Sigmoid colon (tissue), 6 donors: ENCODE measurements at regions not wholly inside any gene's neighbourhood (a gene's known extent, or its start where the extent isn't known, plus 50 kb on each side); places are given as distances from the start of the nearest gene placed in this dataset.

Source experiments
- DNase-seq: peaks from one replicate; pipeline ENCODE4 v3.0.0-alpha.2; 2019
- H3K27ac ChIP-seq, 4 donors: fragments of 200-600 bp; sonication (generic); one replicate each; pipeline ENCODE4 v1.5.1; 2016 to 2019; ENCODE audit warnings: mild to moderate bottlenecking in 1 of 4
- H3K27me3 ChIP-seq, 3 donors: fragments of 200-600 bp; sonication (generic); one replicate each; pipeline ENCODE4 v1.5.1; 2019; ENCODE audit warnings: mild to moderate bottlenecking in 1 of 3
- H3K36me3 ChIP-seq, 4 donors: fragments of 200-600 bp; sonication (generic); one replicate each; pipeline ENCODE4 v1.5.1; 2016 to 2019
- H3K4me1 ChIP-seq, 4 donors: fragments of 200-600 bp; sonication (generic); one replicate each; pipeline ENCODE4 v1.5.1; 2017 to 2019
- H3K4me3 ChIP-seq, 4 donors: fragments of 200-600 bp; sonication (generic); one replicate each; pipeline ENCODE4 v1.5.1; 2017 to 2019; ENCODE audit warnings: mild to moderate bottlenecking in 2 of 4, moderate library complexity in 1 of 4
- H3K9me3 ChIP-seq, 4 donors: fragments of 200-600 bp in 3 of 4; sonication (generic) in 3 of 4; one replicate each; pipeline versions ENCODE4 v1.5.1 to v1.6.1; 2013 to 2019
- EP300 ChIP-seq, 4 donors: sonication (generic); formaldehyde crosslinking; IDR thresholded peaks; one replicate each; pipeline ENCODE4 v1.6.1; 2017; ENCODE audit warnings: antibody characterized with exemption in 4 of 4
- POLR2A ChIP-seq, 2 donors: fragments of 450-650 bp; IDR thresholded peaks; one replicate each; pipeline ENCODE4 v1.6.1; 2016; ENCODE audit warnings: antibody characterized with exemption in 2 of 2, mild to moderate bottlenecking in 2 of 2, moderate library complexity in 2 of 2
- WGBS, 2 donors: extraction: QIAGEN DNeasy Blood & Tissue Kit; methylation state at CpG; one replicate each; pipeline ENCODE4 v1.1.7; 2013; 5-methylcytosine and 5-hydroxymethylcytosine counted together
- intact Hi-C: fragments of 100-400 bp; cut with DNase I; formaldehyde crosslinking; loops from one replicate; pipeline ENCODE4 v1.15.1; 2023
- donor health status: healthy with polysubstance abuse.
- donor health status: healthy.

- H3K27me3 ChIP-seq, result no peaks in the 10 kb centered on the region
- H3K4me3 ChIP-seq, result no peak overlapping the region
- intact Hi-C loops, result no loop called here
- no peaks in the 10 kb centered on the region for H3K9me3 ChIP-seq
- WGBS, 2 donors, result 58 to 88% methylated on average over 4 of the region's 4 CpGs
- no peak for TF ChIP-seq POLR2A (IDR thresholded peaks at IDR 0.05)
- no peak for TF ChIP-seq EP300 (IDR thresholded peaks at IDR 0.05)
- H3K27ac ChIP-seq, result no peak overlapping the region
- H3K4me1 ChIP-seq, result no peaks in the 10 kb centered on the region
- no peak for DNase-seq
- H3K36me3 ChIP-seq, result no peaks in the 10 kb centered on the region
These were observed 50.5 kb upstream of the BMPER start for GRCh38 chr7:33854801-33855350.
